Coronary artery (tissue), 2 donors: ENCODE measurements at regions not wholly inside any gene's neighbourhood (a gene's known extent, or its start where the extent isn't known, plus 50 kb on each side); places are given as distances from the start of the nearest gene placed in this dataset.

Source experiments
- DNase-seq: peaks from one replicate; pipeline ENCODE4 v3.0.0-alpha.2; 2017; ENCODE audit warnings: low spot score
- H3K27ac ChIP-seq, 2 donors: fragments of 200-600 bp; sonication (generic); one replicate each; pipeline ENCODE4 v1.5.1; 2016 to 2019
- H3K4me3 ChIP-seq: fragments of 200-600 bp; sonication (generic); 2 replicates; pipeline ENCODE4 v1.5.1; 2016; ENCODE audit warnings: mild to moderate bottlenecking, moderate library complexity
- TF ChIP-seq, protein P1 (sequence below): fragments of 200-600 bp; sonication (generic); IDR thresholded peaks from one replicate; pipeline ENCODE4 v1.5.1; 2019; ENCODE audit warnings: antibody characterized with exemption

- H3K27ac ChIP-seq, result no peak overlapping the region
- no peak for DNase-seq
- TF ChIP-seq, protein P1, sequence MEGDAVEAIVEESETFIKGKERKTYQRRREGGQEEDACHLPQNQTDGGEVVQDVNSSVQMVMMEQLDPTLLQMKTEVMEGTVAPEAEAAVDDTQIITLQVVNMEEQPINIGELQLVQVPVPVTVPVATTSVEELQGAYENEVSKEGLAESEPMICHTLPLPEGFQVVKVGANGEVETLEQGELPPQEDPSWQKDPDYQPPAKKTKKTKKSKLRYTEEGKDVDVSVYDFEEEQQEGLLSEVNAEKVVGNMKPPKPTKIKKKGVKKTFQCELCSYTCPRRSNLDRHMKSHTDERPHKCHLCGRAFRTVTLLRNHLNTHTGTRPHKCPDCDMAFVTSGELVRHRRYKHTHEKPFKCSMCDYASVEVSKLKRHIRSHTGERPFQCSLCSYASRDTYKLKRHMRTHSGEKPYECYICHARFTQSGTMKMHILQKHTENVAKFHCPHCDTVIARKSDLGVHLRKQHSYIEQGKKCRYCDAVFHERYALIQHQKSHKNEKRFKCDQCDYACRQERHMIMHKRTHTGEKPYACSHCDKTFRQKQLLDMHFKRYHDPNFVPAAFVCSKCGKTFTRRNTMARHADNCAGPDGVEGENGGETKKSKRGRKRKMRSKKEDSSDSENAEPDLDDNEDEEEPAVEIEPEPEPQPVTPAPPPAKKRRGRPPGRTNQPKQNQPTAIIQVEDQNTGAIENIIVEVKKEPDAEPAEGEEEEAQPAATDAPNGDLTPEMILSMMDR, result no peak
- H3K4me3 ChIP-seq, result no peak overlapping the region
These were observed 159.3 kb downstream of the MIAT start for GRCh38 chr22:26816726-26817125.

DNA sequence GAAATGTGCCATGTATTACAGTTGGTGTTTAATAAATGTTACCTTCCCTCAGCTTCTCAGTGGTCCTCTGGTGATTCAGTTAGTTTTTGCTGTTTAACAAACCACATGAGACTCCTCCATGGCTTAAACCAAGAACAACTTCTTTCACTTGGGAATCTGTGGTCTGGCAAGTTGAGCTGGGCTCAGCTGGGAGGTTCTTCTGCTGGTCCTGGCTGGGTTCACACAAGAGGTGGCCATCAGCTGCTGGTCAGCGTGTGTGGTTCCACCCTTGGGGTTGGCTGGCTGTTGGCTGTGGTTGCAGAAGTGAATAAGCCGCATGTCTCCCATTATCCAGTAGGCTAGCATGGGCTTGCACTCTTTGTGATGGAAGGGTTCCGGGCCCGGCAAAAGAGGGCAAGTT, 160.5 kb downstream of the MIAT start:
- H3K4me3 ChIP-seq, result no peak overlapping the region
- DNase-seq, result no peak
- TF ChIP-seq, protein P1, result no peak
- H3K27ac ChIP-seq, result no peak overlapping the region

GRCh38 chr22:26821854-26822253, 164.5 kb downstream of the MIAT start:
- Histone ChIP-seq H3K27ac (no peak overlapping the region), H3K4me3 (no peak overlapping the region)
- TF ChIP-seq, protein P1, result no peak
- no peak for DNase-seq

GRCh38 chr22:26822313-26822712, 164.9 kb downstream of the MIAT start:
- no peak overlapping the region for H3K4me3 ChIP-seq
- no peak overlapping the region for H3K27ac ChIP-seq
- TF ChIP-seq, protein P1, result no peak
- no peak for DNase-seq

DNA sequence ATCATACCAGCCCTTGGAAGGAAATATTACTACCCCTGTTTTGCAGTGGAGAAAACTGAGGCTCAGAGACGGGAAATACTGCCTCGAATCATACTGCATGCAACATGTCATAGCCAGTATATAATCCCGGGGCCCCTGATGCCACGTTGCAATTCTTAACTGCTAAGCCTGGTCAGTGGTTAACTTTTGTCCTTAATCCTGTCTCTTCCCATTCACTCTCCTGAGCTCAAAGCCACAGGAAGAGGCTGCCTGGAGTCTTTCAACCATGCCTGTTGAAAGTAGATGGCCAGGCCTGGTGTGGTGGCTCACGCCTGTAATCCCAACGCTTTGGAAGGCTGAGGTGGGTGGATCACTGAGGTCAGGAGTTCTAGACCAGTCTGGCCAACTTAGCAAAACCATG, 166.6 kb downstream of the MIAT start:
- TF ChIP-seq, protein P1, result no peak
- H3K27ac ChIP-seq, result no peak overlapping the region
- DNase-seq, result no peak
- no peak overlapping the region for H3K4me3 ChIP-seq

DNA sequence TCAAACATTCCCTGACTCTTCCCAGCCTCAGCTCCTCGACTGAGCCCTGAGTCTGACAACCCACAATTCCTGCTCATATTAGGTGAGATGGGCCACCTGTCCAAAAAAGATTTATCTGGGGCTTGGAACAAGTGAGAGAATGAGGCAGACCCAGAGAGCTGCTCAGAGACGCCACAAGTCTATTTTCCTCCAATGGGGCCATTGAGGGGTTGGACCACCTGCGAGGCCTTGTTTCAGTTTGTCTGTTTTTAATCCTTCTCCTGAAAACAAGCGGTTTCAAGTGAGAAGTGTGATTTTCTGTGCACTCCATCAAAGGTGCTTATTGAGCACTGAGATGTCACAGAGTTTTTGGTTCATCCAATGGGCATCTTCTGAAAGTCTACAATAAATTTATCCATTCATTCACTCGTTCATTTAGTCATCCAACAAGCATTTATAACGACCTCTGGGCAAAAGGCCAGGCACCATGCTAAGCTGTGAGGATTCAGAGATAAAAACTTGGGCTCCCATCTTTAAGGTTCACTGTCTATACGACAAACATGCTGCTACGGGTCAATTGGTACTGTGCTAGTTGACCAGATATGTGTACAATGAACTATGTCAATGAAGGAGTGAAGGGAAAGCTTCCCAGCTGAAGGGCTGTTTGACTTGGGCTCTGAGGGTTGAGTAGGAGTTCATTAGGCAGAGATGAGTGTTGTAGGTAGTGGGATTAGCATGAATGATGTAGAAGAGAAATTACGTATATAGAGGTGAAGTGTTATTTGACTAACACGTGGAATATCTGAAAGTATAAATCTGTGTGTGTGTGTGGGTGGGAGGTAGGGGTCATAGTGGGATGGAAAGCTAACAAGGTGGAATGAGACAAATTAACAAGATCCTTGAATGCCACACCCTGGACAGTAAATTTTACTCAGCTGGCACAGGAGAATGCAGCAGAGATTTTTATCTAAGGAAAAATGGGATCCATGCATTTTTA, 168.9 kb downstream of the MIAT start:
- Histone ChIP-seq H3K4me3 (no peak overlapping the region), H3K27ac (no peak overlapping the region)
- TF ChIP-seq, protein P1, result no peak
- DNase-seq, result no peak

DNA sequence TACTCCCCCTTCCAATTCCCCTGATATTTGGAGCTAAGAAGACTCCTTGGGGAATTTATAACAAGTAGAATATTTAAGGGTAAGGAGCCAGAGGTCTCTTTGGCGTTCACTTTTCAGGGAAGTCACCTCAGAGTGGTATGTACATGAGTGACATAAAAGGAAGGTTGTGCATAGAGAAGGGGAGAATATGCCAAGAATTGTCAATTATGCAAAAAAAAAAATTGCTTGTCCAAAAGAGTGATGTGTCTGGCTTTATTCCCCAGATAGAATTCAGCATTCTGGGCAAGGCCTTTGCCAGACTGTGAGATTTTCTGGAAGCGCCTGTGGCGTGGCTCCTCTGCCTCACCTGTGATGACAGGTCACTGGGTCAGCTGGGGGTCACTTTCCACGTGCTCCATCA, 170.2 kb downstream of the MIAT start:
- TF ChIP-seq, protein P1, result no peak
- no peak for DNase-seq
- H3K27ac ChIP-seq, result no peak overlapping the region
- no peak overlapping the region for H3K4me3 ChIP-seq
